SK-N-SH (cell line): ENCODE measurements at regions not wholly inside any gene's neighbourhood (a gene's known extent, or its start where the extent isn't known, plus 50 kb on each side); places are given as distances from the start of the nearest gene placed in this dataset.

ENCODE experiments used
- CTCF ChIA-PET: fragments of 300-600, 350-600 bp; formaldehyde crosslinking; extraction: SDS; loops from one replicate; lab custom pipeline; 2021; lab: Yijun Ruan, JAX
- POLR2A ChIA-PET: fragments of 350-600 bp; sonication (Branson Sonifier 250); formaldehyde crosslinking; extraction: SDS; loops from one replicate; lab custom pipeline; 2020; ENCODE audit warnings: antibody characterized with exemption, inconsistent platforms; lab: Yijun Ruan, JAX
- DNase-seq: peaks from one replicate; pipeline ENCODE4 v3.0.0; 2012
- H2AFZ ChIP-seq: fragments of 200-600 bp; sonication (generic); 2 replicates; pipeline ENCODE4 v1.8.1; 2016; ENCODE audit warnings: antibody characterized with exemption, mild to moderate bottlenecking, low read depth
- H3F3A ChIP-seq: fragments of 200-600 bp; sonication (generic); replicated peaks from 2 replicates; pipeline ENCODE3; 2016; ENCODE audit warnings: antibody characterized with exemption, mild to moderate bottlenecking; ENCODE audit not compliant: insufficient read depth
- H3K27ac ChIP-seq, 2 experiments: fragments of 200-500 bp in 1 of 2; fragments of 200-600 bp in 1 of 2; sonication (Bioruptor generic) in 1 of 2; sonication (generic), shearing (Covaris generic) in 1 of 2; 2 replicates each; pipeline versions ENCODE4 v1.5.1 to v1.6.1; 2014 to 2016; ENCODE audit warnings: low read depth in 2 of 2, inconsistent platforms in 1 of 2, low read length in 1 of 2, mild to moderate bottlenecking in 1 of 2, mixed read lengths in 1 of 2
- H3K27me3 ChIP-seq: fragments of 200-600 bp; sonication (generic), shearing (Covaris generic); 2 replicates; pipeline ENCODE4 v1.6.1; 2016; ENCODE audit warnings: mixed run types; ENCODE audit not compliant: insufficient read depth
- H3K36me3 ChIP-seq, 2 experiments: fragments of 200-500 bp in 1 of 2; fragments of 200-600 bp in 1 of 2; sonication (Bioruptor generic) in 1 of 2; sonication (generic) in 1 of 2; replicated peaks in 1 of 2; 2 replicates each; pipeline versions ENCODE3 to v1.5.1; 2014 to 2016; ENCODE audit warnings: low read length in 1 of 2, mild to moderate bottlenecking in 1 of 2; ENCODE audit not compliant: insufficient read depth in 2 of 2, control insufficient read depth in 1 of 2
- H3K4me1 ChIP-seq, 2 experiments: fragments of 200-500 bp in 1 of 2; fragments of 200-600 bp in 1 of 2; sonication (Bioruptor generic) in 1 of 2; sonication (generic), shearing (Covaris generic) in 1 of 2; 2 replicates each; pipeline versions ENCODE4 v1.5.1 to v1.6.1; 2014 to 2016; ENCODE audit warnings: low read depth in 1 of 2, low read length in 1 of 2, mixed run types in 1 of 2; ENCODE audit not compliant: insufficient read depth in 2 of 2, control insufficient read depth in 1 of 2
- H3K4me2 ChIP-seq: fragments of 200-600 bp; sonication (generic), shearing (Covaris generic); 2 replicates; pipeline ENCODE4 v1.6.1; 2017; ENCODE audit warnings: mixed run types
- H3K4me3 ChIP-seq, 2 experiments: fragments of 200-500 bp in 1 of 2; fragments of 200-600 bp in 1 of 2; sonication (Bioruptor generic) in 1 of 2; sonication (generic), shearing (Covaris generic) in 1 of 2; 2 replicates each; pipeline versions ENCODE4 v1.5.1 to v1.8.1; 2014 to 2016; ENCODE audit warnings: low read depth in 2 of 2, inconsistent platforms in 1 of 2, low read length in 1 of 2, mild to moderate bottlenecking in 1 of 2, mixed read lengths in 1 of 2, moderate library complexity in 1 of 2
- H3K79me2 ChIP-seq: fragments of 200-600 bp; sonication (generic); 2 replicates; pipeline ENCODE4 v1.8.1; 2017; ENCODE audit warnings: mild to moderate bottlenecking; ENCODE audit not compliant: insufficient read depth
- H3K9ac ChIP-seq: fragments of 200-600 bp; sonication (generic); 2 replicates; pipeline ENCODE4 v1.6.1; 2017; ENCODE audit warnings: mixed run types
- H3K9me2 ChIP-seq: fragments of 200-600 bp; sonication (generic); 2 replicates; pipeline ENCODE4 v1.6.1; 2017; ENCODE audit warnings: mixed run types
- H3K9me3 ChIP-seq: fragments of 200-600 bp; sonication (generic); 2 replicates; pipeline ENCODE4 v1.6.1; 2017; ENCODE audit warnings: mixed run types, mild to moderate bottlenecking, moderate library complexity
- H4K20me1 ChIP-seq: fragments of 200-600 bp; sonication (generic); 2 replicates; pipeline ENCODE4 v1.6.1; 2017; ENCODE audit warnings: mild to moderate bottlenecking, mixed run types; ENCODE audit not compliant: insufficient read depth
- CHD2 ChIP-seq: fragments of 150-350 bp; IDR thresholded peaks from 2 replicates; pipeline ENCODE4 v1.6.1; 2018; ENCODE audit warnings: low read length; ENCODE audit not compliant: partially characterized antibody
- EZH2phosphoT487 ChIP-seq: fragments of 200-600 bp; sonication (generic); IDR thresholded peaks from 2 replicates; pipeline ENCODE4 v1.6.1; 2017; ENCODE audit warnings: low read depth, mixed run types, mild to moderate bottlenecking, antibody characterized with exemption, moderate library complexity, borderline replicate concordance
- FOSL2 ChIP-seq: IDR thresholded peaks from 2 replicates; pipeline ENCODE4 v1.4.0; 2012; ENCODE audit warnings: low read depth, mild to moderate bottlenecking, moderate library complexity, borderline replicate concordance
- FOXM1 ChIP-seq: IDR thresholded peaks from 2 replicates; pipeline ENCODE4 v1.4.0; 2012; ENCODE audit warnings: low read depth, mild to moderate bottlenecking
- GABPA ChIP-seq: IDR thresholded peaks from 2 replicates; pipeline ENCODE4 v1.4.0; 2012; ENCODE audit warnings: low read depth, mild to moderate bottlenecking
- IRF3 ChIP-seq: fragments of 150-350 bp; IDR thresholded peaks from 2 replicates; pipeline ENCODE4 v1.6.1; 2016; ENCODE audit warnings: mild to moderate bottlenecking, low read depth, low read length
- MXI1 ChIP-seq: IDR thresholded peaks from 2 replicates; pipeline ENCODE4 v1.6.1; 2012; ENCODE audit warnings: mild to moderate bottlenecking, low read depth, low read length, improper control_type of control experiment
- NFIC ChIP-seq: IDR thresholded peaks from 2 replicates; pipeline ENCODE4 v1.4.0; 2012; ENCODE audit warnings: borderline replicate concordance
- NRF1 ChIP-seq: IDR thresholded peaks from 2 replicates; pipeline ENCODE4 v1.6.1; 2012; ENCODE audit warnings: low read depth, mild to moderate bottlenecking, low read length
- PBX3 ChIP-seq: IDR thresholded peaks from 2 replicates; pipeline ENCODE4; 2012
- POLR2AphosphoS5 ChIP-seq: IDR thresholded peaks from 2 replicates; pipeline ENCODE4 v1.6.1; 2012; ENCODE audit warnings: low read depth, low read length
- RCOR1 ChIP-seq: fragments of 150-350 bp; IDR thresholded peaks from 2 replicates; pipeline ENCODE4 v1.6.1; 2017; ENCODE audit warnings: antibody characterized with exemption, low read length
- REST ChIP-seq: IDR thresholded peaks from 2 replicates; pipeline ENCODE4 v1.6.1; 2012; ENCODE audit warnings: mild to moderate bottlenecking, low read depth, low read length, moderate library complexity
- RFX5 ChIP-seq: IDR thresholded peaks from 2 replicates; pipeline ENCODE4 v1.6.1; 2012; ENCODE audit warnings: mild to moderate bottlenecking, improper control_type of control experiment, low read length
- RXRA ChIP-seq: IDR thresholded peaks from 2 replicates; pipeline ENCODE4 v1.4.0; 2012; ENCODE audit warnings: low read depth, mild to moderate bottlenecking, borderline replicate concordance
- SIN3A ChIP-seq: IDR thresholded peaks from 2 replicates; pipeline ENCODE4 v1.6.1; 2012; ENCODE audit warnings: low read depth, mild to moderate bottlenecking, low read length, moderate library complexity, borderline replicate concordance
- SMC3 ChIP-seq: IDR thresholded peaks from 2 replicates; pipeline ENCODE4 v1.6.1; 2012; ENCODE audit warnings: low read depth, low read length, improper control_type of control experiment
- USF2 ChIP-seq: fragments of 150-350 bp; IDR thresholded peaks from 2 replicates; pipeline ENCODE4 v1.6.1; 2017; ENCODE audit warnings: antibody characterized with exemption, low read length, low read depth, borderline replicate concordance
- WGBS: methylation state at CpG from one replicate; pipeline ENCODE4 v1.1.6; 2017; ENCODE audit warnings: low lambda C conversion rate; 5-methylcytosine and 5-hydroxymethylcytosine counted together
- TF ChIP-seq, protein P1 (sequence below): fragments of 200-600 bp; sonication (generic); IDR thresholded peaks from 2 replicates; pipeline ENCODE4 v1.6.1; 2017; ENCODE audit warnings: antibody characterized with exemption, mild to moderate bottlenecking, moderate library complexity
- TF ChIP-seq, protein P2 (sequence below): IDR thresholded peaks from 2 replicates; pipeline ENCODE4 v1.4.0; 2012; ENCODE audit warnings: low read depth

GRCh38 chr11:112786196-112786595, 175.0 kb upstream of the NCAM1 start:
- H2AFZ ChIP-seq: no peak overlapping the region
- ChIA-PET CTCF (no interaction called here), POLR2A (interaction anchor here (1.3 kb wide), 1 partner anchor 10 kb away, joined by 3 read pairs; no protein-coding TSS in a partner anchor)
- TF ChIP-seq, protein P1, sequence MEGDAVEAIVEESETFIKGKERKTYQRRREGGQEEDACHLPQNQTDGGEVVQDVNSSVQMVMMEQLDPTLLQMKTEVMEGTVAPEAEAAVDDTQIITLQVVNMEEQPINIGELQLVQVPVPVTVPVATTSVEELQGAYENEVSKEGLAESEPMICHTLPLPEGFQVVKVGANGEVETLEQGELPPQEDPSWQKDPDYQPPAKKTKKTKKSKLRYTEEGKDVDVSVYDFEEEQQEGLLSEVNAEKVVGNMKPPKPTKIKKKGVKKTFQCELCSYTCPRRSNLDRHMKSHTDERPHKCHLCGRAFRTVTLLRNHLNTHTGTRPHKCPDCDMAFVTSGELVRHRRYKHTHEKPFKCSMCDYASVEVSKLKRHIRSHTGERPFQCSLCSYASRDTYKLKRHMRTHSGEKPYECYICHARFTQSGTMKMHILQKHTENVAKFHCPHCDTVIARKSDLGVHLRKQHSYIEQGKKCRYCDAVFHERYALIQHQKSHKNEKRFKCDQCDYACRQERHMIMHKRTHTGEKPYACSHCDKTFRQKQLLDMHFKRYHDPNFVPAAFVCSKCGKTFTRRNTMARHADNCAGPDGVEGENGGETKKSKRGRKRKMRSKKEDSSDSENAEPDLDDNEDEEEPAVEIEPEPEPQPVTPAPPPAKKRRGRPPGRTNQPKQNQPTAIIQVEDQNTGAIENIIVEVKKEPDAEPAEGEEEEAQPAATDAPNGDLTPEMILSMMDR: no peak
- TF ChIP-seq SIN3A: no peak
- TF ChIP-seq, protein P2, sequence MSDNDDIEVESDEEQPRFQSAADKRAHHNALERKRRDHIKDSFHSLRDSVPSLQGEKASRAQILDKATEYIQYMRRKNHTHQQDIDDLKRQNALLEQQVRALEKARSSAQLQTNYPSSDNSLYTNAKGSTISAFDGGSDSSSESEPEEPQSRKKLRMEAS: no peak
- TF ChIP-seq CHD2: no peak
- TF ChIP-seq RXRA: no peak
- no peak for TF ChIP-seq POLR2AphosphoS5
- TF ChIP-seq NRF1: no peak
- no peak for TF ChIP-seq NFIC
- TF ChIP-seq USF2: no peak
- TF ChIP-seq PBX3: no peak
- no peak for TF ChIP-seq RFX5
- no peak for TF ChIP-seq MXI1
- no peak for TF ChIP-seq EZH2phosphoT487
- TF ChIP-seq SMC3: no peak
- no peak for TF ChIP-seq GABPA
- TF ChIP-seq REST: no peak
- TF ChIP-seq IRF3: no peak
- TF ChIP-seq FOSL2: no peak
- no peak for TF ChIP-seq FOXM1
- TF ChIP-seq RCOR1: no peak
- peak overlapping the region; percentile 71 for H3K4me2 ChIP-seq
- H3K79me2 ChIP-seq: no peaks in the 10 kb centered on the region
- DNase-seq: no peak
- no peaks in the 10 kb centered on the region for H4K20me1 ChIP-seq
- H3K36me3 ChIP-seq: no peaks in the 10 kb centered on the region
- peaks cover 31 to 35% of the 10 kb centered on the region in 2 experiments for H3K4me1 ChIP-seq
- H3F3A ChIP-seq: peaks cover 17% of the 10 kb centered on the region
- no peaks in the 10 kb centered on the region for H3K27me3 ChIP-seq
- no peaks in the 10 kb centered on the region for H3K9me2 ChIP-seq
- peak overlapping the region; percentile 81 to 92 for H3K27ac ChIP-seq
- H3K9me3 ChIP-seq: no peaks in the 10 kb centered on the region
- no peak overlapping the region for H3K4me3 ChIP-seq
- 91% methylated on average over 2 of the region's 3 CpGs for WGBS
- no peak overlapping the region for H3K9ac ChIP-seq
